GM21619 (cell line): ENCODE measurements at regions not wholly inside any gene's neighbourhood (a gene's known extent, or its start where the extent isn't known, plus 50 kb on each side); places are given as distances from the start of the nearest gene placed in this dataset.
"Not testable (repeated sequence)": the region's sequence is repeated elsewhere in the genome, so short reads cannot be mapped to it uniquely, and the experiment has no call there.

Experiments
- ATAC-seq: cut with Tn5 transposase; IDR thresholded peaks from one replicate; pipeline ENCODE4 v1.9.1; 2021; ENCODE audit not compliant: unreplicated experiment

DNA sequence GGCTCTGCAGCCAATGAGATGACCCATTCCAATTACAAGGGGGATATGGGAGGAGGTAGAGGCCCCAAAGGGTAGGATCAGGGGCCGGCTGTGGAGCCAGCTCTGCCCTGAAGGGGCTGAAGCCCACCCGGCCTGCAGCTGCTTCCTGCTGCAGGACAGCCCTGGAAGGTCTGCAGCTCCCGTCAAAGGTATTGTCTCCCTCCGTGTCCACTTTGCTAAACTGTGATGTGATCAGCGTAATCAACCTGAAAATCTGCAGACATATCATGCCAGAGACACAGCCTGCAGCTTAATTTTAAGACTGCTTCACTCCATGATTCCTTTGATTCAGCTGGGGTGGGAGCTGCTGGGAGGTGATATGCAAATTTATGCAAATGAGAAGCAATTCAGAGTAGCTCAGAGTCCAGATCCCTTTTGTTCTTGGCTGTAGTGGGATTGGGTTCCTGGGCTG is 90.7 kb downstream of the GADD45G start:
- ATAC-seq = no peak

DNA sequence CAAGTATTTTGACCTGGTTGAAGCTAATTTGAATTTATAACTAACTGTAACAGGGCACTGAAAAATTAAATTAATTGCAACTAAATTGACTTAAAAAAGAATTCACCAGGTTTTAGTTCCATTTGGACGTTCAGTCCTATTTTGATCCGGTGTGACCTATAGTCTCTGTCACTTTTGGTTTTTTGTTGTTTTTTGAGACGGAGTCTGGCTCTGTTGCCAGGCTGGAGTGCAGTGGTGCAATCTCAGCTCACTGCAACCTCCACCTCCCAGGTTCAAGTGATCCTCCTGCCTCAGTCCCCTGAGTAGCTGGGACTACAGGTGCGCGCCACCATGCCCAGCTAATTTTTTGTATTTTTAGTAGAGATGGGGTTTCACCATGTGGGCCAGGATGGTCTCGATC is 91.2 kb downstream of the GADD45G start:
- ATAC-seq = not testable (repeated sequence)

DNA sequence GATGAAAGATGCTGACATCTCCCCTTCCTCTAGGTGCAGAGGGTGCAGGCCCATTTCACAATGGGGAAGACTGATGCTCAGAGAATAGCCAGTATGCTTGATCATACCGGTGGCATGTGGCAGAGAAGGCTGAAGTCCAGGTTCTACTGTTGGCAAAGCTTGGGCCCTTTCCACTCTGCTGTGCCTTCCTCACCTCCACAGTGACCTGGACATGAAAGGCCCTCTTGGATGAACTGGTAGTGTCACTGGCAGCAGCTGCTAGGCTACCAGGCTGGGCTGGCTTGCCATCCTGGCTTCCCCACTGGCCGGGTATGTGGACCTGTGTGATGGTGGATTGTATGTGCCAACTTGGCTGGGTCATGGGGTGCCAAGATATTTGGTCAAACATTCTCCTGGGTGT is 92.0 kb downstream of the GADD45G start:
- no peak for ATAC-seq

DNA sequence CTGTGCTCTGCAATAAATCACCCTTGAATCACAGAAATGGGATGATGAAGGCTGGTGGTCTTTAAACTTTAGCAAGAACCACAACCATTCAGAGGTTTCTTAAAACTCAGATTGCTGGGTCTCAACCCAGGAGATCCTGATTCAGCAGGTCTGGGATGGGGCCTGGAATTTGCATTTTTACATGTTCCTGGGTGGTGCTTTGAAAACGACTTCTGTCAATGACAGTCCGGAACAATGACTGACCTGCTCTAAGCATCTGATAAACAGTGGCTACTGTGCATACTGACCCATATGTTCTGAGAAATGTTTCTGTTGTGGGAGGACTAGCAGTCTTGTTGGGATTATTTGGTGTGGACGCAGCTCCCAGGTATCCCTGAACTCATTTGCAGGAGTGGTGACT is 92.7 kb downstream of the GADD45G start:
- ATAC-seq = no peak

DNA sequence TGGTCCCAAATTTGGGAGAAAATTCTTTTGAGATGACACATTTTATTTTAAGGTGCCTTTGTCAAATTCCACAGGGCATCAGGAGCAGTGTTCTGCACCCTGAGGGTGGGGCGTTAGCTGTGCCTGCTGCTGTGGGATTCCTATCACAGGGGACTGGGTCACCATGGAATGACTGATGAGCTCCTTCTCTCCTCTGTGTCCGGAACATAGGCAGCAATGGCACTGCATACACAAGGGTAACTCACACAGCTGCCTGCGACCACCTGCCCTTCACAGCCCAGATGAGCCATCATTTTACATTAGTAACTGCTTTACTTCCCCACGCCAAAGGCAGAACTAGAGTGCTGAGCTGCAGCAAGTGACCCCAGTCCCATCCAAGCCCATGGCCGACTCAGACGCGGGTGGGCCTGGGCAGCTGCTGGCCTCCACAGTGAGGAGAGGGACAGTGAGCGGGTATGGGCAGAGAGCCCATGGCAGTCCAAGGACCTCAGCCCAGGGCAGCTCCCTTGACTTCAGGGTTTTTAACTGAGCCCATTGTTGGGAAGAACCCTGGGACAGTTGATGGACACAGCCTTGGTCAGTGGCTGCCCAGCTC is 93.7 kb downstream of the GADD45G start:
- ATAC-seq = no peak

DNA sequence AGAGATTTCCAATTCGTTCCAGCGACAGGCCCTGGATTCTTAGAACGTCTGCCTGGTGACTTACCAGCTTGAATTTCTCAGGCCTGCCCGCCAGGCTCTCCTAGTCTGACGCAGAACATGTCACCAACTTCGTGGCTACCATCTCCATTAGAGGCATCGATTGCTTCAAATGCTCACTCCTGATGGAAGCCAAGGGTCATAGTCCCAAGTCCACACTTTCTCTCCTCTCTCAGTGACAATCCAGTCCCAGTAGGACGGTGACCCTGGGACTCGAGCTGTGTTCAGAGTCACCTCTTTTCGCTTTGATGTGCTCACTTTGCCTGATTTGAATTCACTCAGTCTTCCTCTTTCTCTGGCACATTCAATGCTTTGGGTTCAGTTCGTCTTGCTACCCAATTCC is 94.8 kb downstream of the GADD45G start:
- ATAC-seq = no peak

DNA sequence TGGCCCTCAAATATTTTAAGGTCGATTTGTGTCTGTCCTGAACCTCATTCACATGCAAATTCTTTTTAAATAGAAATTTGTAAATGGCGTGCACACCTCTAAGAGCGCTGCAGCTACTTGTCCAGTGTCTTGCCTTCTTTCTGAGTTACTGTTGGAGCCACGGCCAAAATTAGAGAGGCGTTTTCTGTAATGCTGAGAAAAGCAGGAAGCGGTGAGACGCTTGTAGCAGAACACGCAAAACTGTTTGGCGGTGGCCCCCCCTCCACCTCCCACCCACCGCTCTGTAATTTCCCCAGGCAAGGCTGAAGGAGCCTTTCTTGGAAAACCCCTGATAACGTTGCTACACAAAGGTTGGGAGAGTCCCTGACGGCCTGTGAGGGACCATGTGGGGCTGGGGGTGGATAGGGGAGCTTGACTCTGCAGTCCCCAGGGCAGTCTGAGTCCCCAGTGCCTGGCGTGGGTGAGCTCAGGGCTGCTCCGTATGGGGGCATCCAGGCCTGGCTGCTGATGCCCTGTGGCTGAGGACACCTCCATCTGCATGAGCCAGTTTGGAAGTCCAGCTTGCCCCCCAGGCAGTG is 96.5 kb downstream of the GADD45G start:
- peak; percentile 75 for ATAC-seq

DNA sequence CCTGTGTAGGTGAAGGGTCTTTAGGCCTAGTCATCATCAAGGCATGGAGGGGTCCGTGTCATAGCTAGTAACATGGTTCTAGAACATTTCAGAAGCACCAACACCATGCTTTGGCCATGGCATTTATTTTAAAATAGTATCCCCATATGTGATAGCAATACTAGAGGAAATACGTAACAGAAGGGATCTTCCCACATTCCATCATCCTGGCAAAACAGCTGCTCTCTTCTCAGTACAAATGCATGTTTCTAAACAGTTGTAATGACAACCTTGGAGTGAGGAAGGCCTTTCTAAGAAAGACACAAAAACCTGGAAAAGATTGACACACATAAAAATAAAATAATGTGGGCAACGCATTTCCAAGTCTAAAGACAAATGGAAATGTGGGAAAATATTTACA is 97.6 kb downstream of the GADD45G start:
- no peak for ATAC-seq

DNA sequence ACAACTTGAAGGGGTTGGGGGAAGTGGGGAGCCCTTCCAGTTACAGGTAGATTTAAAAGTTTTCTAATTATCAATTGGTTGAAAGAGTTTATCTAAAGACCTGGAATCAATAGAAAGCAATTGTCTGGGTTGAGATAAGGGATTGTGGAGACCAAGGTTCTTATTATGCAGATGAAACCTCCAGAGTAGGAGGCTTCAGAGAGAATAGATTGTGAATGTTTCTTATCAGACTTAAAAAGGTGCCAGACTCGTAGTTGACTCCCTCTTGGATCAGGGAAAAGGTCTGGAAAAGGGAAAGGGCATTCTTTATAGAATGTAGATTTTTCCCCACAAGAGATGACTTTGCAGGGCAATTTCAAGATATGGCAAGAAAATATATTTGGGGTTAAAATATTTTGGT is 100.8 kb downstream of the GADD45G start:
- no peak for ATAC-seq

DNA sequence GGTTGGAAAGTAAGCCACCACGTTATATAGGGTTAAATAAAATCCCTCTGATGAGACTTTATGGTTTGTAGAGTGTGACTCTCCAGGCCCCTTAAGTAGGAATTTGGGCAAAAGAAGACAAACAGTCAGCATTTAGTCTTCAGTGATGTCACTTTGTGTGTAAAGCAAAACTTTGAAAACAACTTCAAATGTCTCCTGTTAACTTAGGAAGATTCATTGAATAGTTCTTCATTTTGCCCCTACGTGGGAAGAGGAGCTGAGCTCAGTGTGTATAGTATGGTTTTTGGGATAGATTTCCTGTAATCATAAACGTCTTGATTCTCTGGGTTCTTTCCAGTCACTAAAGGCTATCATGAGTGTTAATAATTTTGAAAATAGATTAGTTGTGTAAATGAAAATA is 101.3 kb downstream of the GADD45G start:
- no peak for ATAC-seq

DNA sequence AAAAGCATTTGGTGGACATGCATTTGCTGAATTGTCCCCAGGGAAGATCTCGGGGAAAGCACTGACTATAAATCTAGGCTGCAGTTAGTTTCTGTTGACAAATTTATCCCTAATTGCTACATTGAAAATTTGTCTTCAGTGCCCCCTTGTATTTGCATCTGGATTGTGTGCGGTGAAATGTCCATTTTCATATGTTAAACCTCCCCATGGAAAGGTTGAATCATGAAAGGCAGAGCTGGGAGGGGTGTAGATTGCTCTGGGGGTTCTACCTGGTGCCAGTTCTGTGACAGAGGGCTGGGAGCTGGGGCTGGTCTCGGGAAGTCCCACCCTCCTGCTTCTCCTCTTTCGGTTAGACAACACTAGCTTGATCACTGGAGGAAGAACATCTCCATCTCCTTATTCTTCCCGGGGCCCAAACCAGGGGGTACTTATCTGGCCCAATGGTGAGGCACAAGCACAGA is 101.9 kb downstream of the GADD45G start:
- ATAC-seq = peak; percentile 51

DNA sequence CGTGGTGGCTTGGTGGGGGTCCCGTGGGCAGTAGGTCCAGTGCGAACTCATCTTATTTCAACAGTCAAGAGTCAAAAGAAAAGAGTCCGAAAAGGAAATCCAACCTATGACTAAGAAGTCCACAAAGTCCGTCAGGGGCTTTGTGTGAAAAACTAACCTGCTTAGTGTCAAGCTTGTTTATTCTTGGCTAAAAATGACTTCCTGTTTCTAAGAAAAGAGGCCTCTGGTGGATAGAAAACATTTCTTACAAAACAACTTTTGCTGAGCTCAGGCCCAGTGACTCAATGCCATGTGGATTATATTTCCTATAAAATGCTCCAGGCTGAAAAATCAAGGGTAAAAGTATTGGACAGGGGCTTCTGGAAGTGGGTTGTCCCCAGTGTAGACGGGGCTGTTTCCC is 105.9 kb downstream of the GADD45G start:
- ATAC-seq = no peak

DNA sequence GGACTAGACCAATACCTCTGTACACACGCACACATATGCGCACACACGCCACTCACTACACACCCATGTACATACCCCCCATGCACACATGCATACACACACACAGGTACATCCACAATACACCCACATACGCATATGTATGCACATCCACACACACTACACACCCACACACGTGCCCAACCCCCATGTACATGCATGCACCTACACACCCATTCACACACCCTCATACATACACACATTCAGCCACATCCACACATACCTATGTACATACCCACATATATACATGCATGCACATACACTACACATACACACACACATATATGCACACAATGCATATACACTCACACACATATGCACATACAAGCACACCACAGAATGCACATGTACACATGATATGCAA is 107.1 kb downstream of the GADD45G start:
- no peak for ATAC-seq

DNA sequence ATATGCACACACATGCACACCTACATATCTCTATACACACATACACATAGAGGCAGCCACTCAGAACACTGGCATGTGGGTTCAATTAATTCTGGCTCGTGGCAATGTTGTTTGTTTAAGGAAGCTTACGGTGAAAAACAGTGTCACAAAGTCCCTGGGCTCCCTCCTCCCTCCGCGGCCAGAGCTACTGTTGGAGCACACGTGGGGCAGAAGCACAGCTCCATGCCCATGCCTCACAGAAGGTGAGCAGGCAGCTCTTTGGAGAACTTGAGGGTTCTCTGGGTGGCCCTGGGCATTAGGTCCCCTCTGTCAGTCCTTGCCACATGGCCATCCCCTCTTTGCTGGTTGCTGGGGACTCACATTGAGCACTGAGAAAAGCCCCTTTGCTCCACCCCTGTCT is 107.5 kb downstream of the GADD45G start:
- no peak for ATAC-seq

DNA sequence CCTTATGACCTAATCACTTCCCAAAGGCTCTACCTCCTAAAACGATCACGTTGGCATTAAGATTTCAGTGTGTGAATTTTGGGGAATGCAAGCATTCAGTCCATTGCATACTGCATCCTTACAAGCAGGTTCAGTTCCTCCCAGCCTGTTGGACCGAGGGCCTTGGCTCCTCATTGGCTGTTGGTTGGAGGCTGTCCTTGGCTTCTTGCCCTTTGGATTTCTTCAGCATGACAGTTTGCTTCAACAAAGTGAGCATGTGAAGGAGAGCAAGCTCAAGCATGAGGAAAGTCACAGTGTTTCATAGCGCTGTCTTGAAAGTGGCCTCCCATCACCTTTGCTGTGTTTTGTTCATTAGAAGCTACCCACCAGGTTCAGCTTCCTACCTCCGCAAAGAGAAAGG is 109.5 kb downstream of the GADD45G start:
- no peak for ATAC-seq

DNA sequence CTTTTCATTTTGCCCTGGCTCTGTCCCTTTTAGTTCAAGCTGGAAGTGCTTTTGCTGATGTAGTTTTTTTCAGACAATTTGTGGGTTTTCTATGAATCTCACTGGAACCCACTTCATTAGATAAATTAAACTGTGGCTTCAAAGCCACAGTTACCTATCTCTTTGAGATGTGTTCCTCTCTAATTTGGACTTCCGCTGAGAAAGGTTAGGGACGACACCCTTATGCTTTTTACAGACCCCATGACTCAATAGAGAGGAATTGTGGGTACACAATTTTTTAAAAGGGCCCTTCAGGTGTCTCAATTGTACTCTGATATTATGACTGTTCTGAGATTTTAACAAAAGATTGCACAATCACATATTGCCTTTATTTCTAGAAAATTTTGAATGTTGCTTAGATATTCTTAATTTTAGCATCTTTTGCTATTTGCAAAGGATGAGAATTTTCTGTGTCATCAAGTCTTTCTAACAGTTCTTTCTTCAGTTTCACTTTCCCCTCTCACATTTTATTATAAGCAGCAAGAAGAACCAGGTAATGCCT is 110.6 kb downstream of the GADD45G start:
- ATAC-seq = no peak

DNA sequence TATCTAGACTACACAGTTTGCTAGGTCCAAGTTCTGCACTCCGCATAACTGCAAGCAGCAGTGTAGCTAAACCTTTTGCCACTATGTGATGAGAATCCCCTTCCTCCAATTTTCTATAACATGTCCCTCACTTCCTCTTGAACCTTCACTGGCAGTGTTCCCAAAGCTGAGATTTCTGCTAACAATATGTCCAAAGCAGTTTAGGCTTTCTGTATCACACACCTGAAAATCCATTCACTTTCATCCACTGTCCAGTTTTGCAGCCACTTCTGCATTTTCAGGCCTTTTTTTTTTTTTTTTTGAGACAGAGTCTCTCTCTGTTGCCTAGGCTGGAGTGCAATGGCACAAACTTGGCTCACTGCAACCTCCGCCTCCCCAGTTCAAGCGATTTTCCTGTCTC is 111.1 kb downstream of the GADD45G start:
- no peak for ATAC-seq

DNA sequence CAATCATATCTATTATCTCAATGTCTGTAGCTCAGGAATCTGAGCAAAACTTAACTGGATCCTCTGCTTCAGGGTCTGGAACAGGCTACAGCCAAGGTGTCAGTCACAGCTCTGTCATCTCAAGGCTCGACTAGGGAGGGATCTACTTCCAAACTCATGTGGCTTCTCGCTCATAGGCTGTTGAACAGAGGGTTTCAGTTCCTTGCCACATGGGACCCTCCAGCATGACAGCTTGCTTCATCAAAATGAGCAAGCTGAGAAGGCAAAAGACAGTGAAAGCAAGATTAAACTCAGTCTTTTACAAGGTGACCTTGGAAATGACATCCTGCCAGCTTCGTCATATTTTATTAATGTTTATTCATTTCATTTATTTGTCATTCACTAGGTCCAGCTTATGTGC is 111.7 kb downstream of the GADD45G start:
- ATAC-seq = no peak

DNA sequence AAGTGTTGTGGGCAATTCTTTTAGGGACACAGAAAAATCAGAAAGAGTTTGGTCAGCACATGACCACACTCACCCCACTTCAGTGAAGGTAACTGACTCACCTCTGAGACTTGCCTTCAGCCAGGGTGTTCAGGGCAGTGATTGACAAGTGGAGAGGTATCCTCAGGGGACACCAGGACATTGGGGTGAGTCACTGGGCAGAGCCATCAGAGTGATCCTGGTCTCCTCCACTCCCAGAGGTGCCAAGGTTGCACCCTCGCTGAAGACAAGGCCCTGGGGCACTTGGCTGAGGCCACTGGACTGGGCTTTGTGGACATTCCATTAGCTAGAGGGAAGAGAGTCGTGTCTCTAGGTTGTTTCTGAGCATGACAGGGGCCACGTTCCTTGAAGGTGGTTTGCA is 113.4 kb downstream of the GADD45G start:
- ATAC-seq = no peak

DNA sequence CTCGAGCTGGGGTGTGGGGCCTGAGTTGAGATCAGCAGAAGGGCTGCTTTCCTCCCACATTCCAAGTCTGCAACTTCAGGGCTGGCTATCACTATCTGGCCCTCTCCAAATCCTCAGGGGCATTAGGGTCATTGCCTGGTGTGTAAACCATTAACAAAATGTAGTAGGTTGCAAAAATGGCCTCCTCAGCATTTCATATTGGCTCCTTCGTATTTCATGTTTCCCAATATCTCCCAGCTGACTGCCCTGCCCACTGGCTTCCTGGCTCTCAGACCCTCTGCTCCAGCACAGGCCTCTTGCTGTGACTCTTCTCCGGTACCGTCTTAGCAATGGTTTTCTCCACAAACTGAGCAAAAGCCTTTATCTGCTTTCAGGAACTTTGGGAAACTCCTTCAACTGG is 113.8 kb downstream of the GADD45G start:
- ATAC-seq = no peak

DNA sequence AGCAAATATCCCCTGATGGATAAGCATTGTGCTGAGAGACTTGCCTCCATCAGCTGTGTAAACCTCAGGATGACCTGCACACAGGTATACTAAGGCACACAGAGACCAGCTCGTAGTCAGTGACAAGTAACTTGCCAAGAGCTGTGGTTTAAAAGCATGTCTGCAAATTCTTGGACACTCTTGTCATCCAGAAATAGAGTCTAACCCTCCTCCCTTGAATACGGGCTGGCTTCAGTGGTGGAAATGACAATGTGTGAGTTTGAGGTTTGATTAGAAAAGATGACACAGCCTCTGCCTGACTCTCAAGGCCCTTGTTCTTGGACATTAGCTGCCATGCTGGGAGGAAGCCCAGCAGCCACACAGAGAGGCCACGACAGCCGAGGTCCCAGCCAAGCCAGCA is 114.4 kb downstream of the GADD45G start:
- ATAC-seq = no peak

DNA sequence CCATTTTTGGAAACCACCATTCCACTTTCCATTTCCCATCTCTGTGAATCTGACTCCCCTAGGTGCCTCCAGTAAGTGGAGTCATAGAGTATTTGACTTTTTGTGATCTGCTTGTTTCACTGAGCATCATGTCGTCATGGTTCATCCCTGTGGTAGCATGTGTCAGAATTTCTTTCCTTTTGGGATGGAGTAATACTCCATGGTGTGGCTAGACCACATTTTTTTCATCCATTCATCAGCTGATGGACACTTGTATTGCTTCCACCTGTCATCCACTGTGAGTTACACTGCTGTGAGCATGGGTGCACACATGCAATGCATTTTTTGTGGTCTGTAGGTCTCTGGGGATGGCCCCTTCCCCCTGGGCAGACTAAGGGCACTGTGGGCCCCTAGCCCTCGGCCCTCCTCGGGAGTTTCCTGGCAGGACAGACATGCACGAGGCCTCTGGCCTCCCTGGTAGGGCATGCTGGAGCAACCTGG is 115.9 kb downstream of the GADD45G start:
- no peak for ATAC-seq
